ENCODE measurements at regions not wholly inside any gene's neighbourhood (a gene's known extent, or its start where the extent isn't known, plus 50 kb on each side); places are given as distances from the start of the nearest gene placed in this dataset.
A peak's percentile ranks its signal among the peaks of the same experiment; 100 is the strongest.
"Not testable (repeated sequence)": the region's sequence is repeated elsewhere in the genome, so short reads cannot be mapped to it uniquely, and the experiment has no call there.

GRCh38 chr1:176396604-176397395, 66.2 kb upstream of the PAPPA2 start:
- H3K9me3 ChIP-seq; H3K27me3 ChIP-seq; H3K4me3 ChIP-seq (ENCODE audit: low read depth, low read length); H3K4me1 ChIP-seq; DNase-seq; H3K36me3 ChIP-seq: not testable (repeated sequence)

GRCh38 chr1:176391621-176392020, 71.4 kb upstream of the PAPPA2 start:
- H3K36me3 ChIP-seq: no peaks in the 10 kb centered on the region
- no peaks in the 10 kb centered on the region for H3K27me3 ChIP-seq
- no peak overlapping the region for H3K4me3 ChIP-seq (ENCODE audit: low read depth, low read length)
- no peak for TF ChIP-seq CTCF (IDR thresholded peaks at IDR 0.05; ENCODE audit: low read depth, low read length)
- no peaks in the 10 kb centered on the region for H3K9me3 ChIP-seq
- no peaks in the 10 kb centered on the region for H3K4me1 ChIP-seq
- no peak for DNase-seq

GRCh38 chr1:176384841-176385240, 78.1 kb upstream of the PAPPA2 start:
- Histone ChIP-seq H3K4me3 (ENCODE audit: low read depth, low read length) (no peak overlapping the region), H3K4me1 (no peaks in the 10 kb centered on the region), H3K27me3 (no peaks in the 10 kb centered on the region), H3K9me3 (no peaks in the 10 kb centered on the region), H3K36me3 (no peaks in the 10 kb centered on the region)
- DNase-seq: no peak
- no peak for TF ChIP-seq CTCF (IDR thresholded peaks at IDR 0.05; ENCODE audit: low read depth, low read length)

GRCh38 chr1:176382163-176382562, 80.8 kb upstream of the PAPPA2 start:
- no peaks in the 10 kb centered on the region for H3K4me1 ChIP-seq
- no peak overlapping the region for H3K4me3 ChIP-seq (ENCODE audit: low read depth, low read length)
- no peak for DNase-seq
- no peaks in the 10 kb centered on the region for H3K27me3 ChIP-seq
- no peaks in the 10 kb centered on the region for H3K36me3 ChIP-seq
- no peaks in the 10 kb centered on the region for H3K9me3 ChIP-seq
- TF ChIP-seq CTCF (IDR thresholded peaks at IDR 0.05; ENCODE audit: low read depth, low read length): no peak

- Histone ChIP-seq H3K9me3 (no peaks in the 10 kb centered on the region), H3K27me3 (no peaks in the 10 kb centered on the region), H3K4me3 (ENCODE audit: low read depth, low read length) (no peak overlapping the region), H3K36me3 (no peaks in the 10 kb centered on the region), H3K4me1 (no peaks in the 10 kb centered on the region)
- TF ChIP-seq CTCF (IDR thresholded peaks at IDR 0.05; ENCODE audit: low read depth, low read length): no peak
- no peak for DNase-seq
Measured at GRCh38 chr1:176379626-176380339, 83.2 kb upstream of the PAPPA2 start.

GRCh38 chr1:176374967-176375569, 87.9 kb upstream of the PAPPA2 start:
- peak; percentile 73 for DNase-seq
- Histone ChIP-seq H3K36me3 (no peaks in the 10 kb centered on the region), H3K9me3 (no peaks in the 10 kb centered on the region), H3K4me1 (no peaks in the 10 kb centered on the region), H3K27me3 (no peaks in the 10 kb centered on the region), H3K4me3 (ENCODE audit: low read depth, low read length) (no peak overlapping the region)
- TF ChIP-seq CTCF (IDR thresholded peaks at IDR 0.05; ENCODE audit: low read depth, low read length): peak; percentile 97

Measured in BE2C (cell line).